Neural crest cell (in vitro differentiated cells): ENCODE measurements at regions not wholly inside any gene's neighbourhood (a gene's known extent, or its start where the extent isn't known, plus 50 kb on each side); places are given as distances from the start of the nearest gene placed in this dataset.

Experiments used
- DNase-seq: peaks from one replicate; pipeline ENCODE4 v3.0.0; 2021; ENCODE audit warnings: low read depth, mixed read lengths, low spot score
- H3K27ac Mint-ChIP-seq: one replicate; pipeline ENCODE4 v1.8.0; 2021; ENCODE audit warnings: mild to moderate bottlenecking, mixed read lengths; ENCODE audit not compliant: unreplicated experiment
- H3K27me3 Mint-ChIP-seq: 2 replicates; pipeline ENCODE4 v1.8.0; 2021; ENCODE audit warnings: low read depth, mild to moderate bottlenecking, mixed read lengths
- H3K36me3 Mint-ChIP-seq: 2 replicates; pipeline ENCODE4 v1.8.0; 2021; ENCODE audit warnings: low read depth, mild to moderate bottlenecking, mixed read lengths
- H3K4me1 Mint-ChIP-seq: 2 replicates; pipeline ENCODE4 v1.8.0; 2021; ENCODE audit warnings: mixed read lengths
- H3K4me3 Mint-ChIP-seq: one replicate; pipeline ENCODE4 v1.8.0; 2021; ENCODE audit warnings: mild to moderate bottlenecking, mixed read lengths
- H3K9me3 Mint-ChIP-seq: 2 replicates; pipeline ENCODE4 v1.8.0; 2021; ENCODE audit warnings: mixed read lengths
- TF ChIP-seq, protein P1 (sequence below): fragments of 200-600 bp; sonication (generic); conservative IDR thresholded peaks from 2 replicates; pipeline ENCODE4 v1.5.0; 2021; ENCODE audit warnings: antibody characterized with exemption, mild to moderate bottlenecking

DNA sequence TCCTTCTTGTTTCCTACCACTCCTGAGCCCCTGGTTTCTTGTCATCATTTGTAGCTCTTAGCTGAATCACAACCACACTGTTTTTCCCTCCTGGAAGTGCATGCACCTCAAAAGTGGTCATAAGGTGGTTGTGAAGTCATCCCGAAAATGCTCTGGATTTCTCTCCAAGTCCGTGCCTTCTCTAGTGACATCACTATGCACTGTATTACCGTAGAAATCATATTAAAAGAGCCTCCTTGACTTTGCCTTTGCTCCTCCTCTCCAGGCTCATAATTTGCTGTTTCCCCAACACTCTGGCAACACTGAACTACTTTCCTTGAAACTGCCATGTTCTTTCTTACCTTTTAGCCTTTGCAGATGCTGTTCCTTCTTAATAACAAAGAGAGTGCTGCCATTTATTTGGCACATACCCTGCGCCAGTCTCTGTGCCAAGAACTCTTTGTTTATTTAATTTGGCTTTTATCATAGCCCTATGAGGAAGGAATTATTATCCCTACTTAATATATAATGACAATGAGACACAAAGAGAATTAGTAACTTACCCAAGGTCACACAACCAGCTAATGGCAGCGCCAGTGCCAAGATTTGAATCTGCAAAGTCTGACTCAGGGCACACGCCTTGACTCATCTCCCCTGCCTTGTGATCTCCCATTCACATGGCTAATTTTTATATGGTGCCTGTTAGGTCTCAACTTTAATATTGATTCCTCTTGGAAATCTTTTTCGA is 115.4 kb downstream of the KIF4B start:
- no peak for DNase-seq
- Mint-ChIP-seq H3K4me1 (no peaks in the 10 kb centered on the region), H3K27me3 (peaks cover 50% of the 10 kb centered on the region), H3K27ac (no peak overlapping the region), H3K9me3 (no peaks in the 10 kb centered on the region), H3K36me3 (no peaks in the 10 kb centered on the region), H3K4me3 (no peak overlapping the region)
- TF ChIP-seq, protein P1, sequence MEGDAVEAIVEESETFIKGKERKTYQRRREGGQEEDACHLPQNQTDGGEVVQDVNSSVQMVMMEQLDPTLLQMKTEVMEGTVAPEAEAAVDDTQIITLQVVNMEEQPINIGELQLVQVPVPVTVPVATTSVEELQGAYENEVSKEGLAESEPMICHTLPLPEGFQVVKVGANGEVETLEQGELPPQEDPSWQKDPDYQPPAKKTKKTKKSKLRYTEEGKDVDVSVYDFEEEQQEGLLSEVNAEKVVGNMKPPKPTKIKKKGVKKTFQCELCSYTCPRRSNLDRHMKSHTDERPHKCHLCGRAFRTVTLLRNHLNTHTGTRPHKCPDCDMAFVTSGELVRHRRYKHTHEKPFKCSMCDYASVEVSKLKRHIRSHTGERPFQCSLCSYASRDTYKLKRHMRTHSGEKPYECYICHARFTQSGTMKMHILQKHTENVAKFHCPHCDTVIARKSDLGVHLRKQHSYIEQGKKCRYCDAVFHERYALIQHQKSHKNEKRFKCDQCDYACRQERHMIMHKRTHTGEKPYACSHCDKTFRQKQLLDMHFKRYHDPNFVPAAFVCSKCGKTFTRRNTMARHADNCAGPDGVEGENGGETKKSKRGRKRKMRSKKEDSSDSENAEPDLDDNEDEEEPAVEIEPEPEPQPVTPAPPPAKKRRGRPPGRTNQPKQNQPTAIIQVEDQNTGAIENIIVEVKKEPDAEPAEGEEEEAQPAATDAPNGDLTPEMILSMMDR: no peak

DNA sequence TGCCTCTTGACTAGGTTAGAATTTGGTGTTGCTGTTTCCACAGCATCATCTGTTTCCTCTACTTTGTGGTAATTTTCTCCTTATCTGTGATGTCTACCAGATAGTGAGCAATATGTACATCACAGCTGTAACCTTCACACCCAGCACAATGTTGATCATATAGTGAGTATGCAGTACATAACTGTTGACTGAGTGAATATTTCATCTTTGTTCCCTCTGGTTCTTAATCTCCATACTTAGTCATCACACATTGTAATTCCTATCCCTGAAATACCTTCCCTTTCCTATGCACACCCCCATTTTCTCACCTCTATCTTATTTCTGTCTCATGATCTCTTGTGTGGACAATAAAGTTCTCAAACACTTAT is 115.9 kb downstream of the KIF4B start:
- H3K27me3 Mint-ChIP-seq: peaks cover 53% of the 10 kb centered on the region
- H3K4me1 Mint-ChIP-seq: no peaks in the 10 kb centered on the region
- H3K9me3 Mint-ChIP-seq: no peaks in the 10 kb centered on the region
- no peak overlapping the region for H3K27ac Mint-ChIP-seq
- H3K36me3 Mint-ChIP-seq: no peaks in the 10 kb centered on the region
- TF ChIP-seq, protein P1: no peak
- DNase-seq: no peak
- no peak overlapping the region for H3K4me3 Mint-ChIP-seq

DNA sequence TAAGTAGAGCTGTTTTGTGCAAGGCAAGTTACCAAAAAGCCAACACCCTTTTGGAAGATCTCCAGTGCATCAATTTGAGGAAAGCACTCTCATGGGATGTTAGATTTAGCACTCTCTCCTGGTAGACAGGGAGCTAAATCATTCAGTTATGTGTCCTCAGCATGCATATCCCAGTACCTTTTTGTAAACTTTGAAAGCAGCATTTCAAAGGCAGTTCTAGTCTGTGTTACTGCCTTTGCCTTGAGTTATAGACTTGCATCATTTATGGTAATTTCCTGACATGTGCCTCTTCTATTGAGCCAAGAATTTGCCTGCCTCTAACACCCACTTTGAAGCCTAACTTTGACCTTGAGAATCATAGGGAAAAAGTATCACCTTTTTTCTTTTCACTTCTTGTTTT is 120.6 kb downstream of the KIF4B start:
- no peak for DNase-seq
- no peaks in the 10 kb centered on the region for H3K9me3 Mint-ChIP-seq
- no peak overlapping the region for H3K4me3 Mint-ChIP-seq
- H3K36me3 Mint-ChIP-seq: no peaks in the 10 kb centered on the region
- TF ChIP-seq, protein P1: no peak
- H3K27ac Mint-ChIP-seq: no peak overlapping the region
- peaks cover 54% of the 10 kb centered on the region for H3K27me3 Mint-ChIP-seq
- H3K4me1 Mint-ChIP-seq: no peaks in the 10 kb centered on the region

DNA sequence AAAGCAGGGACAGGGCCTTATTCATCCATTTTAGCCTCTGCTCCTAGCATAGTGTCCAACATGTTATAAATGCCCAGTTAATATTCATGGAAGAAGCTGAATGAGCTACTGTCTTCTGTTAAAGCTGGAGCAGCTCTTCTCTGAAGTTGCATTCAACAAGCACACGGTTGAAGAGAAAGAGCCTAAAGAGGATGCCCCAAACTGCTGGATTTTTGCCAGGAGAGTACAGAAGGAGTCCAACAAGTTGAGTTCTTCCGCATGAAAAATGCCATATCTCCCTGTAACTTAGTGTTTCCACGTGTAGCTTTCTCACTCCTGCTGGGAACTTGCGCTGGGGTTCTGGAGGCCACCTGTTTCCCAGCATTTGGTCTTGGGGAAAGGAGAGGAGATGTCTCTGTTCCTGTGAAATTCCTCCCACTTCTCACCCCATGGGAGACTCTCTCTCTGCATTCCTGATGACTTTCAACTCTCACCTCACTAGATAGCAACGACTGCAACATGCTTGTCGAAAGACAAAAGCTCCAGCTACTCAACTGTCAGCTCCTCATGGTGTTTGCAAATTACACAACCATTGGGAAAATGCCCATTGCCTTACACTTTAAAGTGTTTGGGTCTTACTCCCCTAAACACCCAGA is 122.8 kb downstream of the KIF4B start:
- no peaks in the 10 kb centered on the region for H3K9me3 Mint-ChIP-seq

GRCh38 chr5:155137683-155138082 is 124.1 kb downstream of the KIF4B start:
- H3K4me1 Mint-ChIP-seq: no peaks in the 10 kb centered on the region
- H3K27me3 Mint-ChIP-seq: peaks cover 45% of the 10 kb centered on the region
- H3K4me3 Mint-ChIP-seq: no peak overlapping the region
- no peaks in the 10 kb centered on the region for H3K36me3 Mint-ChIP-seq
- no peaks in the 10 kb centered on the region for H3K9me3 Mint-ChIP-seq
- no peak overlapping the region for H3K27ac Mint-ChIP-seq
- TF ChIP-seq, protein P1: no peak
- DNase-seq: no peak

More for the DNA sequence above, 122.8 kb downstream of the KIF4B start:
- DNase-seq: no peak
- H3K27ac Mint-ChIP-seq: no peak overlapping the region
- TF ChIP-seq, protein P1: no peak
- H3K27me3 Mint-ChIP-seq: peaks cover 48% of the 10 kb centered on the region
- H3K36me3 Mint-ChIP-seq: no peaks in the 10 kb centered on the region
- H3K4me1 Mint-ChIP-seq: no peaks in the 10 kb centered on the region
- H3K4me3 Mint-ChIP-seq: no peak overlapping the region
